CD14-positive monocyte (primary cell): ENCODE measurements at regions not wholly inside any gene's neighbourhood (a gene's known extent, or its start where the extent isn't known, plus 50 kb on each side); places are given as distances from the start of the nearest gene placed in this dataset.

Experiments
- DNase-seq, 3 donors: peaks; one replicate each; pipeline ENCODE4 v3.0.0-alpha.2; 2011 to 2022
- H2AFZ ChIP-seq: 2 replicates; pipeline ENCODE4 v1.6.0; 2012; ENCODE audit warnings: mild to moderate bottlenecking, low read depth, low read length, inconsistent platforms; ENCODE audit not compliant: insufficient read depth, poor library complexity, severe bottlenecking
- H3K27ac ChIP-seq, 2 donors: 1 replicate in 1 of 2; 2 replicates in 1 of 2; pipeline ENCODE4 v1.5.1; 2012 to 2013; ENCODE audit warnings: low read length in 2 of 2, control low read depth in 1 of 2, inconsistent platforms in 1 of 2, low read depth in 1 of 2, mild to moderate bottlenecking in 1 of 2
- H3K27me3 ChIP-seq, 2 donors: one replicate each; pipeline versions ENCODE4 v1.6.0 to v1.6.1; 2011 to 2013; ENCODE audit warnings: low read length in 2 of 2; ENCODE audit not compliant: control insufficient read depth in 2 of 2, insufficient read depth in 2 of 2
- H3K36me3 ChIP-seq, 2 donors: replicated peaks in 1 of 2; 1 replicate in 1 of 2; 2 replicates in 1 of 2; pipeline versions ENCODE4 v1.5.1 to v1.6.1; 2012 to 2013; ENCODE audit warnings: low read length in 2 of 2, control low read depth in 1 of 2, inconsistent platforms in 1 of 2, mild to moderate bottlenecking in 1 of 2; ENCODE audit not compliant: insufficient read depth in 2 of 2, control insufficient read depth in 1 of 2
- H3K4me1 ChIP-seq, 2 donors: 1 replicate in 1 of 2; 2 replicates in 1 of 2; pipeline versions ENCODE4 v1.5.1 to v1.6.1; 2012 to 2013; ENCODE audit warnings: low read length in 2 of 2, control low read depth in 1 of 2, inconsistent platforms in 1 of 2, mild to moderate bottlenecking in 1 of 2, moderate library complexity in 1 of 2; ENCODE audit not compliant: insufficient read depth in 2 of 2, control insufficient read depth in 1 of 2
- H3K4me2 ChIP-seq: replicated peaks from 2 replicates; pipeline ENCODE3; 2012; ENCODE audit warnings: low read length, moderate library complexity, mild to moderate bottlenecking; ENCODE audit not compliant: poor library complexity, severe bottlenecking; ENCODE audit errors: extremely low read depth
- H3K4me3 ChIP-seq, 3 experiments: fragments of 200-600 bp in 1 of 3; sonication (generic) in 1 of 3; replicated peaks in 1 of 3; 1 replicate in 2 of 3; 2 replicates in 1 of 3; pipeline ENCODE4 v1.5.1; 2011 to 2013; ENCODE audit warnings: low read length in 3 of 3, mild to moderate bottlenecking in 3 of 3, control low read depth in 2 of 3, low read depth in 2 of 3, inconsistent platforms in 1 of 3, moderate library complexity in 1 of 3
- H3K79me2 ChIP-seq: 2 replicates; pipeline ENCODE4 v1.6.0; 2012; ENCODE audit warnings: mild to moderate bottlenecking, control low read depth, inconsistent platforms, low read length, moderate library complexity; ENCODE audit not compliant: insufficient read depth
- H3K9ac ChIP-seq: 2 replicates; pipeline ENCODE4 v1.6.0; 2017; ENCODE audit warnings: low read length, mild to moderate bottlenecking; ENCODE audit not compliant: insufficient read depth, poor library complexity, severe bottlenecking
- H3K9me3 ChIP-seq, 2 donors: replicated peaks in 1 of 2; 1 replicate in 1 of 2; 2 replicates in 1 of 2; pipeline versions ENCODE4 v1.5.1 to v1.6.1; 2012 to 2013; ENCODE audit warnings: low read length in 2 of 2, control low read depth in 1 of 2; ENCODE audit not compliant: control insufficient read depth in 1 of 2, insufficient read depth in 1 of 2
- H4K20me1 ChIP-seq: 2 replicates; pipeline ENCODE4 v1.6.0; 2012; ENCODE audit warnings: mild to moderate bottlenecking, low read length, control low read depth, moderate library complexity; ENCODE audit not compliant: insufficient read depth
- H3K27ac Mint-ChIP-seq, 7 donors: one replicate each; pipeline ENCODE4 v1.8.0; 2020; ENCODE audit warnings: mild to moderate bottlenecking in 7 of 7, mixed read lengths in 7 of 7, moderate library complexity in 6 of 7, inconsistent platforms in 2 of 7
- H3K27me3 Mint-ChIP-seq, 3 donors: one replicate each; pipeline ENCODE4 v1.8.0; 2021 to 2022; ENCODE audit warnings: low read depth in 3 of 3, mild to moderate bottlenecking in 3 of 3, mixed read lengths in 3 of 3, moderate library complexity in 3 of 3, inconsistent platforms in 1 of 3
- H3K36me3 Mint-ChIP-seq, 2 donors: one replicate each; pipeline ENCODE4 v1.8.0; 2020; ENCODE audit warnings: mixed read lengths in 2 of 2, inconsistent platforms in 1 of 2, mild to moderate bottlenecking in 1 of 2
- H3K4me1 Mint-ChIP-seq: one replicate; pipeline ENCODE4 v1.8.0; 2020; ENCODE audit warnings: mild to moderate bottlenecking, mixed read lengths
- H3K4me3 Mint-ChIP-seq, 2 donors: one replicate each; pipeline ENCODE4 v1.8.0; 2020; ENCODE audit warnings: mild to moderate bottlenecking in 2 of 2, mixed read lengths in 2 of 2, moderate library complexity in 1 of 2
- H3K9me3 Mint-ChIP-seq, 7 donors: one replicate each; pipeline ENCODE4 v1.8.0; 2020 to 2022; ENCODE audit warnings: mixed read lengths in 7 of 7, mild to moderate bottlenecking in 6 of 7, moderate library complexity in 6 of 7, inconsistent platforms in 2 of 7
- WGBS: methylation state at CpG from one replicate; pipeline ENCODE4 v1.1.5; 2013; ENCODE audit warnings: missing lambda C conversion rate; ENCODE audit not compliant: insufficient coverage; 5-methylcytosine and 5-hydroxymethylcytosine counted together
- intact Hi-C, 2 donors: fragments of 100-400 bp; cut with micrococcal nuclease; formaldehyde crosslinking; loops; one replicate each; pipeline versions ENCODE4 v1.15.0 to v1.15.1; 2023
- TF ChIP-seq, protein P1 (sequence below): fragments of 200-600 bp; IDR thresholded peaks from one replicate; pipeline ENCODE4 v1.8.0; 2022; ENCODE audit warnings: antibody characterized with exemption, mild to moderate bottlenecking

DNA sequence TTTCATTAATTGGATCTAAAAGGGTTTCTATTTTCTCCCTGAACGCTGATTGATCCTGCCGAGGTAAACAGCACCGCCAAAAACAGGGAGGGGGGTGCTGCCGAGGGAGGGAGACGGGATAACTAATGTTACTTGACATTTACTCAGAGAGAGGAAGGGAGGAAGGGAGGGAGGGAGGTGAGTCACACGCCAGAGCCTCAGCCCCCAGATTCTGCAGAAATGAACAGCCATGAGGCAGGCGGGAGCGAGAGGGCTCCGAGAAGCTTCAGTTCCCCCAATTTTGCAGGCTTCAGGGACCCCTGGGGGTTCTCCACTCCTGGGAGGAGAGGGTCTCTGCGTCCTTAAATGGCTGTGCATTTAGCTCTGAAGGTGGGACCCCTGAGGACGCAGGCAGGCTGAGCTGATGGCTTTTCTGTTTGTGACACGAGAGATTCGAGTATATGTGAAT, 59.1 kb upstream of the IER5L start:
- no peaks in the 10 kb centered on the region for H4K20me1 ChIP-seq
- peaks cover 0 to 12% (median 1%) of the 10 kb centered on the region in 3 donors for H3K27me3 Mint-ChIP-seq
- no peaks in the 10 kb centered on the region for H3K36me3 Mint-ChIP-seq
- DNase-seq = peak; percentile 11 to 33 (median 13)
- H3K9ac ChIP-seq = no peak overlapping the region
- H3K9me3 Mint-ChIP-seq = peaks cover 4 to 16% (median 9%) of the 10 kb centered on the region in 7 donors
- no peaks in the 10 kb centered on the region for H3K79me2 ChIP-seq
- WGBS = 24% methylated on average over 7 of the region's 13 CpGs
- H3K27ac ChIP-seq = no peak overlapping the region
- intact Hi-C loops = no loop called here
- H3K27ac Mint-ChIP-seq = no peak overlapping the region
- peaks cover 8% of the 10 kb centered on the region for H3K4me1 Mint-ChIP-seq
- H3K4me1 ChIP-seq = peaks cover 6 to 9% of the 10 kb centered on the region in 2 donors
- H3K9me3 ChIP-seq = peaks cover 0 to 14% of the 10 kb centered on the region in 2 donors
- peak overlapping the region; percentile 2 for H3K4me2 ChIP-seq
- TF ChIP-seq, protein P1, sequence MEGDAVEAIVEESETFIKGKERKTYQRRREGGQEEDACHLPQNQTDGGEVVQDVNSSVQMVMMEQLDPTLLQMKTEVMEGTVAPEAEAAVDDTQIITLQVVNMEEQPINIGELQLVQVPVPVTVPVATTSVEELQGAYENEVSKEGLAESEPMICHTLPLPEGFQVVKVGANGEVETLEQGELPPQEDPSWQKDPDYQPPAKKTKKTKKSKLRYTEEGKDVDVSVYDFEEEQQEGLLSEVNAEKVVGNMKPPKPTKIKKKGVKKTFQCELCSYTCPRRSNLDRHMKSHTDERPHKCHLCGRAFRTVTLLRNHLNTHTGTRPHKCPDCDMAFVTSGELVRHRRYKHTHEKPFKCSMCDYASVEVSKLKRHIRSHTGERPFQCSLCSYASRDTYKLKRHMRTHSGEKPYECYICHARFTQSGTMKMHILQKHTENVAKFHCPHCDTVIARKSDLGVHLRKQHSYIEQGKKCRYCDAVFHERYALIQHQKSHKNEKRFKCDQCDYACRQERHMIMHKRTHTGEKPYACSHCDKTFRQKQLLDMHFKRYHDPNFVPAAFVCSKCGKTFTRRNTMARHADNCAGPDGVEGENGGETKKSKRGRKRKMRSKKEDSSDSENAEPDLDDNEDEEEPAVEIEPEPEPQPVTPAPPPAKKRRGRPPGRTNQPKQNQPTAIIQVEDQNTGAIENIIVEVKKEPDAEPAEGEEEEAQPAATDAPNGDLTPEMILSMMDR = no peak
- peak overlapping the region; percentile 47 for H2AFZ ChIP-seq
- H3K36me3 ChIP-seq = no peaks in the 10 kb centered on the region
- no peak overlapping the region for H3K4me3 ChIP-seq
- H3K4me3 Mint-ChIP-seq = peak overlapping the region in 1 of 2 donors; percentile 42
- H3K27me3 ChIP-seq = no peaks in the 10 kb centered on the region

- no peak overlapping the region for H3K4me3 ChIP-seq
- H3K36me3 Mint-ChIP-seq = no peaks in the 10 kb centered on the region
- no peaks in the 10 kb centered on the region for H4K20me1 ChIP-seq
- H3K4me2 ChIP-seq = no peak overlapping the region
- TF ChIP-seq, protein P1 = no peak
- H3K27ac Mint-ChIP-seq = no peak overlapping the region
- intact Hi-C loops = no loop called here
- no peaks in the 10 kb centered on the region for H3K36me3 ChIP-seq
- no peak overlapping the region for H3K9ac ChIP-seq
- peak overlapping the region; percentile 47 for H2AFZ ChIP-seq
- peak overlapping the region in 1 of 2 donors; percentile 42 for H3K4me3 Mint-ChIP-seq
- 50% methylated on average over 10 of the region's 15 CpGs for WGBS
- peaks cover 0 to 12% (median 1%) of the 10 kb centered on the region in 3 donors for H3K27me3 Mint-ChIP-seq
- peaks cover 4 to 16% (median 9%) of the 10 kb centered on the region in 7 donors for H3K9me3 Mint-ChIP-seq
- peaks cover 6 to 9% of the 10 kb centered on the region in 2 donors for H3K4me1 ChIP-seq
- no peak overlapping the region for H3K27ac ChIP-seq
- H3K9me3 ChIP-seq = peaks cover 0 to 14% of the 10 kb centered on the region in 2 donors
- H3K4me1 Mint-ChIP-seq = peaks cover 8% of the 10 kb centered on the region
- no peaks in the 10 kb centered on the region for H3K27me3 ChIP-seq
- H3K79me2 ChIP-seq = no peaks in the 10 kb centered on the region
- DNase-seq = no peak
These were observed 58.5 kb upstream of the IER5L start for GRCh38 chr9:129236441-129237145.
